GM12891 (cell line): ENCODE measurements at regions not wholly inside any gene's neighbourhood (a gene's known extent, or its start where the extent isn't known, plus 50 kb on each side); places are given as distances from the start of the nearest gene placed in this dataset.
"Not testable (repeated sequence)": the region's sequence is repeated elsewhere in the genome, so short reads cannot be mapped to it uniquely, and the experiment has no call there.

ENCODE experiments used
- DNase-seq: peaks from one replicate; pipeline ENCODE4 v3.0.0; 2011; ENCODE audit warnings: low spot score; ENCODE audit not compliant: insufficient read length
- FAIRE-seq: peaks from 2 replicates; lab custom pipeline; 2011; peaks lifted over from hg19 to GRCh38; lab: Jason Lieb, UNC
- PAX5 ChIP-seq: IDR thresholded peaks from 2 replicates; pipeline ENCODE4 v1.6.1; 2011; ENCODE audit warnings: low read length, moderate library complexity, mild to moderate bottlenecking; ENCODE audit not compliant: insufficient read depth, severe bottlenecking
- POLR2A ChIP-seq: IDR thresholded peaks from 2 replicates; pipeline ENCODE4 v1.6.1; 2011; ENCODE audit warnings: low read depth, low read length, control low read depth
- POLR2AphosphoS5 ChIP-seq: IDR thresholded peaks from 2 replicates; pipeline ENCODE4 v1.6.1; 2011; ENCODE audit warnings: low read depth, low read length, control low read depth
- POU2F2 ChIP-seq: IDR thresholded peaks from 2 replicates; pipeline ENCODE4 v1.6.1; 2011; ENCODE audit warnings: low read depth, mild to moderate bottlenecking, control low read depth, low read length, moderate library complexity
- SPI1 ChIP-seq: IDR thresholded peaks from 2 replicates; pipeline ENCODE4 v1.6.1; 2011; ENCODE audit warnings: low read depth, low read length, control low read depth
- TAF1 ChIP-seq: IDR thresholded peaks from 2 replicates; pipeline ENCODE4 v1.6.1; 2011; ENCODE audit warnings: low read depth, low read length, control low read depth

DNA sequence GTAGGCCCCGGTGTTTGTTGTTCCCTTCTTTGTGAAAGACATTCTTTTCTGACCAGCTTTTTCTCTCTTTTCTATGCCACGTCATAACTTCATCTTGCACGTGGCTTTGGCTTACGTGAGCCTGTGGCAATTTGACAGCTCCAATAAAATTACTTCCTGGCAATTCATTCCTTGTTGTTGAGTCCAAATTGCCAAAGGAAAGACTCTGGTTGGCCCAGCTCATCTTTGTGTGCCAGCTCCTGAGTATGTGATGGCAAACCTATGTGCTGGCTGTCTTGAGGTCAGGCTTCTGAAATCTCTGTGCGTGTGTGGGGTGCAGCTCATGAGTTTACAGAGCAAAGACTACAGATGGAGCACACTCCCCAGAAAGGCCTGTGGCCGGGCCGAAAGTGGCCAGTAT lies 272.5 kb upstream of the SGK1 start:
- DNase-seq (no peak), FAIRE-seq (no peak)
- no peak for TF ChIP-seq PAX5
- TF ChIP-seq SPI1, result no peak
- no peak for TF ChIP-seq POLR2A

DNA sequence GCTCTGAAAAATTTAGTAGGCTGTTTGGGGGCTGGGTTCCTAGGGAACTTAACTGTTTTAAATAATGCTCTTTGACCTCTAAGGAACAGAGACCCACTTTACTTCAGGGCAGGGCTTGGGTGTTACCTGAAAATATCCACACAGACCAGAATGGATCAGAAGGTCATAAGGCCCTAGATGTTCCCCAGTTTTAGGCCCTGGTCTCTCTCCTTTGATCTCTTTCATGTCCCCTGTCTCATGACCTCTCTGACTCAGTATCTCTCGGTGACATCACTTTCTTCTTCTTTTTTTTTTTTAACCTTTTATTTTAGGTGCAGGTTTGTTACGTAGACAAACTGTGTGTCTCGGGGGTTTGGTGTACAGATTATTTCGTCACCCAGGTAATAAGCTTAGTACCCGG lies 272.1 kb upstream of the SGK1 start:
- DNase-seq (no peak), FAIRE-seq (no peak)
- TF ChIP-seq TAF1, result no peak
- no peak for TF ChIP-seq POLR2AphosphoS5

GRCh38 chr6:134589512-134589911 lies 271.6 kb upstream of the SGK1 start:
- FAIRE-seq (no peak), DNase-seq (no peak)
- TF ChIP-seq POLR2A (no peak), POU2F2 (no peak), SPI1 (no peak), TAF1 (no peak), POLR2AphosphoS5 (no peak), PAX5 (no peak)

GRCh38 chr6:134588267-134588666 lies 270.4 kb upstream of the SGK1 start:
- no peak for TF ChIP-seq SPI1
- no peak for TF ChIP-seq POLR2A
- no peak for TF ChIP-seq POLR2AphosphoS5
- no peak for TF ChIP-seq PAX5
- no peak for TF ChIP-seq TAF1
- no peak for TF ChIP-seq POU2F2
- FAIRE-seq, result no peak
- DNase-seq, result no peak

DNA sequence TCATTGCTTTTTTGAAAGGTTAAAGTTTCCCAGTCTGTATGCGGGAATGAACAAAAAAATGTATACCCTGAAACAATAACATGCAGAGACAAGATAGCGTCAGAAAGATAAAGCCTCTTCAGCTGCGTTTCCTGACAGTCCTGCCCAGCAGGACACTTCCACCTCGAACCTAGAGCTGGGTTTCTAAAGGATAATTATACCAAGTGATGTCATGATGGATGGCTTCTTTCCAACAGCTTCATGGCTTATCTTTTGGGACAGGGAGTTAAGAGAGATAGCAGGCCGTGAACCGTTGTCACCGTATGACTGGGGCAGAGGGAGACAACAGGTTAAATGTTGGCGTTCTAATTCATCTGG lies 267.6 kb upstream of the SGK1 start:
- no peak for DNase-seq
- no peak for FAIRE-seq
- TF ChIP-seq TAF1 (no peak), POU2F2 (no peak), PAX5 (no peak), POLR2AphosphoS5 (no peak), SPI1 (no peak), POLR2A (no peak)

GRCh38 chr6:134584847-134585516 lies 267.1 kb upstream of the SGK1 start:
- no peak for FAIRE-seq
- TF ChIP-seq SPI1, result no peak
- TF ChIP-seq POU2F2, result no peak
- no peak for DNase-seq

GRCh38 chr6:134577998-134578397 lies 260.1 kb upstream of the SGK1 start:
- FAIRE-seq (no peak), DNase-seq (no peak)
- no peak for TF ChIP-seq POU2F2
- TF ChIP-seq PAX5, result no peak
- TF ChIP-seq POLR2A, result no peak
- no peak for TF ChIP-seq TAF1
- no peak for TF ChIP-seq SPI1
- no peak for TF ChIP-seq POLR2AphosphoS5

- TF ChIP-seq TAF1 (no peak), SPI1 (no peak), POLR2AphosphoS5 (no peak), PAX5 (no peak), POU2F2 (no peak), POLR2A (no peak)
- no peak for DNase-seq
- FAIRE-seq, result no peak
Measured at GRCh38 chr6:134575221-134575620, 257.3 kb upstream of the SGK1 start.

- TF ChIP-seq POLR2AphosphoS5 (no peak), SPI1 (no peak), POU2F2 (no peak), PAX5 (no peak), TAF1 (no peak), POLR2A (no peak)
- FAIRE-seq, result no peak
- DNase-seq, result no peak
Measured at GRCh38 chr6:134574491-134574890, 256.6 kb upstream of the SGK1 start.

GRCh38 chr6:134569996-134570395 lies 252.1 kb upstream of the SGK1 start:
- FAIRE-seq, DNase-seq: not testable (repeated sequence)

DNA sequence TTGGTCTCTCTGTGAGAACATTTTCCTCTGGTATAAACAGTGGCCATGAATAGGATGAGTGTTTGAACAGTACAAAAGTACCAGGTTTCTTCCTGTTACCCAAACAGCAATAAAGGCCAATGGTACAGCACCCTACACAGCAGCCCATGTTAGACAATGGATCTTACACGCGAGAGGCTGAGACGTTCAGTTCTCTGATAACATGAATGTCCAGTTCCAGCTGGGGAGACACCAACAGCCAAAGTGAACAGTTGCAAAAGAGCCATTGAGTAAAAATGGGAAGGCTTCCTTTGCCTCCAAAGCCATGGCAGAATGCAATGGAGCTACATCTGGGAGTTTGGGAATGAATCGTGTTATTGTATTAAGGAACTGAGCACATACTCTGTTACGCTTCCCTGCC lies 246.8 kb upstream of the SGK1 start:
- DNase-seq (no peak), FAIRE-seq (no peak)
- TF ChIP-seq POU2F2, result no peak
- no peak for TF ChIP-seq SPI1
- TF ChIP-seq POLR2AphosphoS5, result no peak
- no peak for TF ChIP-seq POLR2A
- no peak for TF ChIP-seq TAF1
- TF ChIP-seq PAX5, result no peak
